ENCODE measurements at regions not wholly inside any gene's neighbourhood (a gene's known extent, or its start where the extent isn't known, plus 50 kb on each side); places are given as distances from the start of the nearest gene placed in this dataset.

- no peak for TF ChIP-seq JUNB (CRISPR knock-in tag; IDR thresholded peaks at IDR 0.05; ENCODE audit: borderline replicate concordance)
- TF ChIP-seq ZNF687 (CRISPR knock-in tag; IDR thresholded peaks at IDR 0.05) = peak; percentile 27; the same call in 1 of the 2 replicates
- 0 out of 2 replicates have a peak, but pooled peaks have one; percentile 36 for TF ChIP-seq NFE2 (CRISPR knock-in tag; IDR thresholded peaks at IDR 0.05)
- no peak for TF ChIP-seq RCOR2 (CRISPR knock-in tag; IDR thresholded peaks at IDR 0.05)
- no peak for TF ChIP-seq ZNF335 (CRISPR knock-in tag; IDR thresholded peaks at IDR 0.05)
- TF ChIP-seq NR1H2 (CRISPR knock-in tag; IDR thresholded peaks at IDR 0.05; ENCODE audit: borderline replicate concordance, low read depth) = no peak
- no peak for TF ChIP-seq ZFP37 (CRISPR knock-in tag; IDR thresholded peaks at IDR 0.05; ENCODE audit: borderline replicate concordance)
- no peak for TF ChIP-seq HOXD1 (CRISPR knock-in tag; IDR thresholded peaks at IDR 0.05)
- peak; percentile 37; the same call in 1 of the 2 replicates for TF ChIP-seq POGZ (CRISPR knock-in tag; IDR thresholded peaks at IDR 0.05)
- no peak for TF ChIP-seq ASH2L (IDR thresholded peaks at IDR 0.05; ENCODE audit: insufficient read length, low read depth, low read length)
- TF ChIP-seq THAP7 (CRISPR knock-in tag; IDR thresholded peaks at IDR 0.05) = 0 out of 2 replicates have a peak, but pooled peaks have one; percentile 42
- TF ChIP-seq TGIF2 (CRISPR knock-in tag; IDR thresholded peaks at IDR 0.05) = no peak
- TF ChIP-seq ELF1 (CRISPR knock-in tag; IDR thresholded peaks at IDR 0.05) = peak; percentile 29; the same call in 1 of the 2 replicates
- TF ChIP-seq SP5 (CRISPR knock-in tag; IDR thresholded peaks at IDR 0.05; ENCODE audit: borderline replicate concordance, low read depth) = 0 out of 2 replicates have a peak, but pooled peaks have one; percentile 18
- TF ChIP-seq BRF2 (CRISPR knock-in tag; IDR thresholded peaks at IDR 0.05) = no peak
- peak; percentile 67 for TF ChIP-seq ZNF644 (CRISPR knock-in tag; IDR thresholded peaks at IDR 0.05; ENCODE audit: low read depth)
- TF ChIP-seq SIX4 (CRISPR knock-in tag; IDR thresholded peaks at IDR 0.05) = peak; percentile 78; the same call in 1 of the 2 replicates
- no peak for TF ChIP-seq SALL1 (CRISPR knock-in tag; IDR thresholded peaks at IDR 0.05)
Measured at GRCh38 chr2:19073522-19073921, 284.9 kb downstream of the OSR1 start (continued).
